Epidermal melanocyte (primary cell): ENCODE measurements at regions not wholly inside any gene's neighbourhood (a gene's known extent, or its start where the extent isn't known, plus 50 kb on each side); places are given as distances from the start of the nearest gene placed in this dataset.

Source experiments
- DNase-seq: peaks from one replicate; pipeline ENCODE4 v3.0.0; 2011; ENCODE audit warnings: low spot score; ENCODE audit not compliant: insufficient read length

DNA sequence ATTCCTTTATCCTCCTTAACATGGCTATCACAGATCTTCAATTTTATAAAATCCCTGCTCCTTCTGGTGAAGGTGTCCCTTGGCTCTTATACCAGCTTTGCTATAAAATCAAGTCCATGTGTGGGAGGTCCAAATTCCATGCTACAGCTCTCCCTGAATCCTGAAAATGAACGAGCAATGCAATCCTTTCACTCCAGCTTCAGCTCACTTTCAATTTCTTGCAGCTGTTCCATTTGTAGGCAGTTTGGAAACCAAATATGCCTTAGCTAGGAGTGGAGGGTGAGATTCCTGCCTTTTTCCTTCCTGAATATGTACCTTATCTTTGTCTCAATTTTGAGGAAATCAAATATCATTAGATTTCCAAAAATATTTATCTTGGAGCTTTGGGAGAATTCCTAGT, 402.6 kb downstream of the TTLL7 start:
- no peak for DNase-seq

DNA sequence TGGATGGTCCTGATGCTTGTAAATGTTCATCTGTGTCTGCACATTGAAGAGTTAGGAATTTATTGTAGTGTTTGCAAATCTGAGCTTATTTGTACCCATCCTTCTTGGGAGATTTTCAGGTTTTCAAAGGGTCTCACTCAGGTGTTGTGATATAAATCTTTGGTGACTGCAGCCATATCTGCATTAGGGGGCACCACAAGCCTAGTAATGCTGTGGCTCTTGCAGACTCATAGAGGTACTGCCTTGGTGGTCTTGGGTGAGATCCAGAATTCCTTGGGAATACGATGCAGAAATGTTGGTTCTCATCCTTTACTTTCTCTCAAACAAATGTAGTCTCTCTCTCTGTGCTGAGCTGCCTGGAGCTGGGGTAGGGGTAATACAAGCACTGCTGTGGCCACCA, 405.9 kb downstream of the TTLL7 start:
- DNase-seq: no peak

DNA sequence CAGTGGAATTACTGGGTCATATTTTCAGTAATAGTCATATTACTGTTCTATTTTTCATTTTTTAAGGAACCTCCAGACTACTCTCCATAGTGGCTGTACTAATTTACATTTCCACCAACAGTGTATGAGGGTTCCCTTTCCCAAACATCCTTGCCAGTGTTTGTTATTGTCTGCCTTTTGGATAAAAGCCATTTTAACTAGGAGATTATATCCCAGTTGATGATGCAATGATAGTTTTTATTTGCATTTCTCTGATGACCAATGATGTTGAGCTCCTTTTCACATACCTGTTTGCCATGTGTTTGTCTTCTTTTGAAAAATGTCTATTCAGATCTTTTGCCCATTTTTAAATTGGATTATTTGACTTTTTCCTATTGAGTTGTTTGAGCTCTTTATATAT, 410.8 kb downstream of the TTLL7 start:
- DNase-seq: no peak

DNA sequence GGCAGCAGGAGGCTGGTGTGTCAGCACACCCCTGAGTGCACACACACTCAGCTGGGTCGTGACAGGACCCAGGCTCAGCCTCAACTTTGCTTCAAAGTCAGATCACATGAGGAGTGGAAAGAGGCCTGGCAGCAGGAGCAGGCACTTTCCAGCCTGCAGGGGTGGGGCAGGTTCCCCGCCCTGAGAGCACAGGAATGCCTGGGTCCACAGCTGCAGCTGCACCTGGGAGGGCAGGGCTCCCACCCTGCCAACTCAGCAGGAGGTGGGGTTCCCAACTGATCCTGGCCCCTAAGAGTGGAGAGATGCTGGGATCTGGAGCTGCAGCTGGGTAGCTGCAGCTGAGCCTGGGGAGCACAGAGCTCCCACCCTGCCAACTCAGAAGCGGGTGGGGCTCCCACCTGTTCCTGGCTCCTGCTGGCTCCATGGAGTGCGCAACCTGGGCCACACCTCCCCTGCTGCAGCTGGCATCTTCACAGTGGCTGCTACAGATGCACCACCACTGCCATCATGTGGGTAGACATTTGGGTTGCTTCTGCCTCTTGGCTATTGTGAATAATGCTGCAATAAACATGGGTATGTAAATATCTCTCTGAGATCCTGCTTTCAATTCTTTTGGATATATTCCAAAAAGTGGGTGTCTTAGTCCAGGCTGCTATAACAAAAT, 415.4 kb downstream of the TTLL7 start:
- DNase-seq: no peak

DNA sequence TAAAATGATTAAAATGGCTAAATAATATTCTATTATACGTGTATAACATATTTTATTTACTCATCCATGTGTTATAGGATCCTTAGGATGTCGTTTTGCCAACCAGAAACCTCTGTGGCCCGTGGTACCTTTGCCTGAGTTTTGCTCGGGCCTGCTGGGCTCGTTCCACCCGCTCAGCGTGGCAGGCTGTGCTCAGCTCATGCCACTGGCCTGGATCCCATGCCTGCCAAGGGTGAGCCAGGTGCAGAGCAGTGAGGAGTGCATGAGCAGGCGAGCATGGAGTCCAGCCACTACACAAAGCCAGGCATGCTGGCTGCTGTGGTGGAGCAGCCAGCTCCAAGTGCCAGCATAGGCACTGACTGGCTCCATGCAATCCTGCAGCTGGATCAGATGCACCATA, 417.2 kb downstream of the TTLL7 start:
- DNase-seq: no peak

DNA sequence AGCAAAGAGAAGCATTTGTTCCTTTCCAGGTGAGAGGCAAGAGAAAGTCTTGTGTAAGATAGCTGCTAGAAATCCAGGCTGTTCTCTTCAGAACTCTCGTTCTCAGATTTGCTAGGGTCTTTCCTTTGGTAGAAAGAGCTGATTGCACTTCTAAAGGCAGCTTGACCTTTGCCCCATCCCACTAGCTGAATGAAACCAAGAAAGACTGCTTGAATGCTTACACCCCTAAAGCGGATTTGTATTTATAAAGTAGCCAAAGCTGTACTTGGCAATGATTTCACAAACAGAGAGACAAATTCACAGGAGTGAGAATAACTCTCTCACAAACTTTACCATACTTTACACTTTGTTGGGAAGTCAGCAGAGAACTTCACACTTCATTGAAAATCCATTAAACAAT, 424.1 kb downstream of the TTLL7 start:
- no peak for DNase-seq

DNA sequence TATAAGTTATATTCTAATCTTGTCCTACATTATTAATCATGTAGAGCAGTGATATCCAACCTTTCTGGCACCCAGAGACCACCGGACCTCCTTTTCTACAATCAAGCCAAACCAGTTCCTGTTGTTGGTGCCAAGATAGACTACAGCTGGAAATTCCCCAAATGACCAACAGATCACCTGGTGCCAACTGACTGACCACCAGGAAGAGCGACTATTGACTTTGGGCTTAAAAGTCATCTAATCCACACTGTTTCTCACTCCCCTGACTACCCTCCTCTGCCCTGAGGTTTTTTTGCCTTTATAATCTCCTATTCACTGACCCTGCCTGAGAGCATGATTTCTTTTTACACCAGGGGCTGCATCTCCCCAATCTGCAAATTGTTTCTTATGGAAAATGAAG, 425.2 kb downstream of the TTLL7 start:
- DNase-seq: no peak

DNA sequence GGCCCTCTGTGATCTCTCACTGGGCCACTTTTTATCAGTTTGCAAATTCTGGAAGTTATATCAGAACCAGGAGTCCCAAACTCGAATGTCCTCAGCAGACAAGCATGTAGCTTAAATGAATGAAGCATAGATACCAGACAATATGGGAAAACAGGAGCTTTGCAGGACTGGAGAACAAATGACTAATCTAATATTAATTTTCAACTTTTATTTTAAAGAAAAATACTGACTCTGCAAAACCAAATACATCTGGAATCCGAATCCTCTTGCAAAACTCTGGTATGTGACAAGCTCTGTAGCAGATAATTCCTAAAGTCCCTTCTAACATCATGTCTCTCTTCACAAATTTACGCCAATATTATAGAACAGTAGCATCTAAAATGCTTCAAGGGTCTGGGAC, 427.4 kb downstream of the TTLL7 start:
- no peak for DNase-seq

DNA sequence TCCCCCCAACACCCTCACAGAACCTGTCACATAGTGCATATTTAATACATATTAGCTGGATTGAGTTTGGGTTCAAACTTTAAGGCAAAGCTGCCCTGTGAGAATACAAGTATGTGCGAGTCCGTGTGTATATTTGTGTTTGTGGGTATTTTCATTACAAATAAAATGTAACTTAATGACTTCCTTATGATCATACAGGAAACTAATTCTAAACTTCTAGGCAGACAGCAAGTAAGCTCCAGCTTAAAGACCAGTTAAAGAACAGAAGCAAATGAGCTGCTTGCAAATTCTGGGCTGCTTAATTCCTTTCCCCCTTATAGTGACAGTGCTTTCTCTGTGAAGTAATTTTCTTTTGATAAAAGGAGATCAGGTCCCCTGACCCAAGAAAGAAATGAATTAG, 437.6 kb downstream of the TTLL7 start:
- DNase-seq: no peak

DNA sequence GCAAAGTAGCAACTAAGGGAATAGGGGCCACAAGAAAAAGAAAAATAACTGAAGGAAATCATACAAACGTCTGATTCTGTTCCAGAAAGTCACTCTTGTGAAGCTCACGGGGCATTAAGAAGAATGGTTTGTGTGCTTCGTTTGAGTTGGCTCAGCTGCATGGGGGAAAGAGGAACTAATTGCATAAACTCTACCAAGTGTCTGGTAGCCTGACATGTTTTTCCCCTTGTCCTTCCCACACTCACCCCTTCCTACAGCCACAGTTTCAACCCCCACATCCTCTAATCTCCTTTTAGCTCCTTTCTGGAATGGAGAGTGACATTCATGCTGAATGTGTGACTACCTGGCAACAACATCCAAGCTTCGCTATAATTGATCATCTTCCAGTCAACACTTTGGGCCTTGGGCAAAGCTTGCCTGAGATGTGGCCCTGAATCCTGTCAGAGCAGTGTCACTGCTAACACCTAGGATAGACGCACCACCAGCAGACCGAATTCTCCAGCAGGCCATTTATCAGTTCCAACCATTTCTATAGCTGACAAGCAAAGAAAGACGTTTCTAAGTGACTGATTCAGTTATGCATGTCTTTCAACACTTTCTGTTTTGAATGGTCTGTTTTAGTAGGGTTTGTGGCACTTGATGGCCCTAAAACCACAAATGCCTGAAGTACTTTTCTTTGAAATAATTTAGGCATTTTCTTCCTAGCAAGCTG, 439.6 kb downstream of the TTLL7 start:
- DNase-seq: no peak

DNA sequence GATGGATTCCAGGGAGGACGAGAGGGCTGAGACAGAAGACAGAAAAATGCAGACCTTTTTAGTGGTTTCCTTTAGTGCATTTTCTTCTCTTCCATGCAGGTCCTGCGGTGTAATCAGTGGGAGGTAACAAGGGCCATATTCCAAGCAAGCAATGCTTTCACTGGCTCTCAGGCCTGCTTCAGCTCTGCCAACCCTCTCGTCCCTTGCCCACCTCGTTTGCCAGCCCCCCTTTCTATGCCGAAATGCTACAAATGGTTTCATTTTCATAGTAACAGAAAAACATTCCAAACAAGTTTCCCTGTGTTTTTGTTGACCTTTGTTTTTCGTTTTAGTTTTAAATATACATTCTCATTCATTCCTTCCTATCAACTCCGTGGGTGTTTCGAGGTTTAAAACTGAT, 443.1 kb downstream of the TTLL7 start:
- DNase-seq: no peak

DNA sequence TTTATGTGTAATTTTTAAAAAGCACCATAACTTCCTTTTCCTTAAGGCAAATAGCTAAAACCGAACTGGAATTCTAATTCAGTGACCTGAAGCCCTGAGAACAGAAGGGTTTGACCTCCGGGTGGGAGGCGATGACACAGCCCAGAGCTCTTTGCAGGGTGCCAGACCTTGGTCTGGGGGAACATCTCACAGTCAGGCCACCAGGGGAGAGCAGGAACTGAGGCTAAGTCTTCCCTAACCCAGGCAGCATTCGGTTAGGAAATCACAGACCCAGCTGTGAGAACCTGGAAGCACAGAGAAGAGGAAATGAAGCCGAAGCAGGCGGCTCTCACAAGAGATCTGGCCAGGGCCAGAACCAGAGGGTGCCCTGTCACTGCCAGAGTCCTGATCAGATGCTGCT, 444.8 kb downstream of the TTLL7 start:
- DNase-seq: no peak

DNA sequence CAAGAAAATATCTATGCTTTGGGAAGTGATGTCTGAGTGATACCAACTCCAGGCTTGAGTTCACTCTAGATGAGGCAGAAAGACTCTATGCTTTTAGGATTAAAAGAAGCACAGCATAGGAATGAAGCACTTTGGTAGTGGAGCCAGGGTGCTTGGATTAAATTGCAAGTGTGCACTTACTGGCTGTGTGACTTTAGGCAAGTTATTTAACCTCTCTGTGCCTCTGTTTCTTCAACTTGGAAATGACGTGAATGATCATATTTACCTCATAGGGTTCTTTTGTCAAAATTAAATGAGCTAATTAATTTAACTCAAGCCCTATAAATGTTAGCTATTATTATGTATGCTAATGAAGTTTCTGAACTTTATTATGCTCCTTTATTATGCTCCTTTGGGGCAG, 446.1 kb downstream of the TTLL7 start:
- no peak for DNase-seq

DNA sequence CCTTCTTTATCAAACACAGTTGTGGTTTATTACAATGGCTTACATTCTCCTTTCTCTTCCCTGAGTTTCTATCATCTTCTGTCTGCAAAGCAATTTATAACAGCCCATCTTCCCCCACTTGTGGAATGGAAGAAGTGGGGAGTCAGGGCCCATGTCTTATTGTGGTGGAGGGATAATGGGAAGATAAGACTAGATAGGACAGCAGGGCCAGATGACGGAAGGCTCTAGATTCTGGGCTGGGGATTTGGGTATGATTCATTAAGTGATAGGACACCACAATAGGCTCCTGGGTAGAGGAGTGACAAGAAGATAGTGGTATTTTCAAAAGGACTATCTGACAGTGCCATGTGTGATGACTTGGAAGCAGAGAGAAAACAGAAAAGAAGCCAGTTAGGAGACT, 450.6 kb downstream of the TTLL7 start:
- no peak for DNase-seq

DNA sequence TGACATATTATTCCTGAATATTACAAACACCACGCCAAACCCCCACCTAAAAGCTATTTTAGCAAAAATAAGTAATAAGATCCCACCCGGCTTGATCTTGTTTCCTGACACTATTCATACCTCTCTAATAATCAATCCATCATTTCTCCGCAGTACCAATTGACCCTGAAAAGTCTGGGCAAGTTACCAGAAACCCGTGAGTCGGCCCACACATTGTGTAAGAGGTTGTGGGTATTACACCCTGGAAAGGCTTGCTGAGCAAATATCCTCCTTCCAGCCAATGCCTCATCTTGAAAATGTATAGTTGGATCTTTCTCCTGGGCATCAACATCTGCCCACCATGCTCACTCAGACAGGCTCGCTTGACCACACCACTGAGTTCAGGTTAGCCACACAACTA, 451.0 kb downstream of the TTLL7 start:
- DNase-seq: no peak

DNA sequence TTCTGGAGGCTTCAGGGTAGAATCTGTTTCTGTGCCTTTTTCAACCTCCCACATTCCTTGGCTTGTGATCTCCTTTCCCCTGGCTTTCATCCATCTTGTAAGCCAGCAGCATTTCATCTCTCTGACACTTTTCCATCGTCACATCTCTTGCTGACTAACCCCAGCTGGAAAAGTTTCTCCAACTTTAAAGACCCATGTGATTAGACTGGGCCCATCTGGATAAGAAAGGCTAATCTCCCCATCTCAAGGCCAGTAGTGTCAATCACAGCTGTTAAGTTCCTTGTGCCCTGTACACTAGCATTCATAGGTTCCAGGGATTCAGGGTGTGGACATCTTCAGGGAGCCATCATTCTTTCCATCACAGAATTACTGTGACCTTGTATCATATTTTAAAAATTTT, 452.1 kb downstream of the TTLL7 start:
- DNase-seq: no peak

DNA sequence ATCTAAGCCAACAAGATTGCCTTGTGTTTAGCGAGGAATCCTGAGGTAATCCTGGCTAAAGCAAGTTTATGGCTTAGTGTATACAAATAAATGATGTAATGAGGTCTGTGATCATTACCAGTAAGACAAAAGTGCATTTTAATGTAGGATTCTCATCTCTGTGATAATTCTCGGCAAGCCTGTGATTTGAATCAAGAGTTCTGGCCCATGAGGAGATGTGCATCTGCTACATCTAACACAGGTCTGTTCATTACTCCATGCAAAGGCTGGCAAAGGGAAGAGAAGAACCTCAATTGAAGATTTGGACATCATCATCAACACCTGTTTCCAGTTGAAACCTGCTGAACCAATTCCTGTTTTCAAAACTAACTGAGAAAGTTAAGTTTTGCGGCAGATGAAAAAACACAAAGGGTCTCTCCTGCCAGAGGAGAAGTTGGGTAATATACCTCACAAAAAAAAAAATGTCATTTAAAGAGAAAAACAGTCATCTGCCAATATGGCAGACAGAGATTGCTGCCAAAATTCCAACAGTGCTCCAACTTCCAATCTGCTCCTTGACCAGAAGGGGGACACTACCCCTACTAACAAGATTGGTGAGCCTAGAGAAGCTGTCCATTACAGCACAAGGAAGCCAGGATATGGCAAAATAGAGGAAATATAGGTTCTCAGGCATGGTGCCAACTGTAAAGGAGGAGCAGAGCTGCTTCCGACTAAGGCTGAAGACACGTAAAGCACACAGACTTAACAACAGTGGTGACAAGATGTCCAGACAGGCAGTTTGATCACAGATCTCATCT, 453.7 kb downstream of the TTLL7 start:
- no peak for DNase-seq

DNA sequence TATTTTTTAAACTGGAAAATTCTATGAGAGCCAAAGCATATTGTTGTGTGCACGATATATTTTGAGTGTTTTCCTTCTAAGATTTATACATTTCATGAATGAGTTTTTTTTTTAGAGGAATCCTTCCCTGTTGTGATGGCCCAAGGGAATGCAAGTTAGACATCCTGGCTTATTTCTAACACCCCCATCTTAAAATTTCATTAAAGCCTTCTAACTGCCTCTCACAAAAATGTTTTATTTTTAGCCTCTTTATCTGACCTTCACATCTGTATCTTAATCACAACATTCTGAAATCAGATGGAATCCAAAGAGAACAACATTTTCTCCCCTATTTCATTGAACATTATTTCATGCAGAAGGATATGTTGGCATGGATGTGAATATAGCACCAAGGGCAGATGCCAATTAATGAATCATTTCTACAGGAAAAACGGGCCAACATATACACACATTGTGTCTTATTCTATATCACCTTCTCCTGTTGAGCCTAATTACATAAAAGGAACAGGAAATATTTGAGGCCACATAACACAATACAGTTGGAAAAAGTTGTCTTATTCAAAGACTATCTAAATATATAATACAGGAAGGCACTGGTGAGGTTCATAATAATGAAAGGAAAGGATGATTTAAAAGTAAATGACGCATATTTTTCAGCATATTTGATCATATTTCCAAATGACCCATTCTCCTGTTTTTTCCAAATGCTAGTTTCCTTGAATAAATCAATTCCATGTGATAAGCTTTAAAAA, 455.5 kb downstream of the TTLL7 start:
- no peak for DNase-seq

DNA sequence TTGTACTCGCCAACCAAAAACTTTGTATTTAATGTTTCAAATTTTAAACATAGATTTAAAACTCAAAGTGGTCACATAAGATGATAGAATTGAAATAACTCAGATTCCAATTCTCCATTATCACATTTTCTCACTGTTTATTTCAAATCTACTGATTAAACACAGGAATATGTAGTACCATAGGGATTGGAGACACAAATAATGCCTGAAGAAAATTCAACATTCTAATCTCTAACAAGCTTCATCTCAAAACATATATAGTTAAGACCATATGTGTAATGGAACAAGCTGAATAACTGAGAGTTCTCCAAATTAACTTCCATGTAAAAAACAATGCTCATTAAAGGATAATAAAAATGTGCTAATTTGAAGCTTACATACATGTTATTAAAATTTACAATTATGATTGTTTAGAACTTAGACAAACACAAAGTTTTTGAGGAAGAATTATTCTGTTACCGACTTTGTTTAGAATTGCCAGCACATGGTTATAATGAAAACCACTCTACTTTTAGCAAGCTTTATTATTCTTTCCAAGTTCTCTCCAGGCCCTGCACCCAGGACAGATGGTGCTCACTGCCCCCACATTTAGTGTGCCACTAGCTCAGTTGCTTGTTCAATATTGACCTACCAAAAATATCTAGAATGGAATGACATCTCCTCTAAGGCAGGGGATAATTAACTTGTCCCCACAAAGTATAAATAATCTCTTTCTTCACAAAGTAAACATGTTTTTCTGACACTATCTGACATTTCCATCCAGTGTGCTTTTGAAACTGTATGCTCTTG, 467.2 kb downstream of the TTLL7 start:
- DNase-seq: no peak

DNA sequence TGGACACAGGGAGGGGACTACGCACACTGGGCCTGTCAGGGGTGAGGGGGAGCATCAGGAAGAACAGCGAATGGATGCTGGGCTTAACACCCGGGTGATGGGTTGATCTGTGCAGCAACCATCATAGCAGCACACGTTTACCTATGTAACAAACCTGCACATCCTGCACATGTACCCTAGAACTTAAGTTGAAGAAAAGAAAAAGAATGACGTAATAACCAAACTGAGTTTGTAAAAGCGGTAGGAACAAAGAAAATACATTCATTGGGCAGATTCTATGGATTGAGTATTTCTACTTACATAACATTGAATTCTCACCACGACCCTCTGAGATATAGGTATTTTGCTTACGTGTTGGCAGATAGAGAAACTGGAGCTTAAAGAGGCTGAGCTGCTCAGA, 468.4 kb downstream of the TTLL7 start:
- DNase-seq: no peak

DNA sequence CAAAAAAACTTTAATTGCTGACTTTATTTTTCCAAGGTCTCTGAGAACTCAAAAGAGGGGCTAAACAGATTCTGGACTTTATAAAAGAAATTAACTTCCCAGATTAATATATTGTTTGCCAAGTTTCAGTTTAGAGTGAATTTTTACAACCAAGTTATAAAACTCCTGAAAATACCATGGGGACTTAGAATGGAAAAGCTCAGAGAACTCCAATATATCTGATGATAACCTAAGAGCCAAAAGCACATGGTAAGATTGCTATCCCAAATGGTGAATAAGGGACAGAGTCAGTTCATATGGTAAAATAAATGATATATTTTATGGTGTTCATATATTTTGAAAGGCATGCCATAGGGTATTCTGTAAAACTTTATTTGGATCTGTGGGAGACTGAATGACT, 470.9 kb downstream of the TTLL7 start:
- DNase-seq: no peak
